ENCODE measurements at regions not wholly inside any gene's neighbourhood (a gene's known extent, or its start where the extent isn't known, plus 50 kb on each side); places are given as distances from the start of the nearest gene placed in this dataset.

DNA sequence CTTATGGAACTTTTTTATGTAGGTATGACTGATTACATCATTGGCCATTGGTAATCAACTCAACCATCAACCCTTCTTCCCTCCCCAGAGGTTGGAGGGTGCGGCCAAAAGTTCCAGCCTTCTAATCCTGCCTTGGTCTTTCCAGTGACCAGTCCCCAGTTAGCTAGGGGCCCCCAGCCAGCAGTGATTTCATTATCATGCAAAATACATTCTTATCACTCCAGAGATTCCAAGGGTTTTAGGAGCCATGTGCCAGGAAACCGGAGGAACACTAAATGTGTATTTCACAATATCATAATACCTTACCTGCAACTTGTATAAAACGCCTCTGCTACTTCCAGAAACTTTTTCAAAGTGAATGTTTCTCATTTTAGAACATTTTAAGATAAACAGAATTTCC is 181.5 kb upstream of the PELI2 start:
- no peaks in the 10 kb centered on the region for H3K36me3 ChIP-seq (ENCODE audit: control insufficient read depth, insufficient read depth, low read length)
- H4K5ac ChIP-seq (ENCODE audit: low read depth, low read length) = no peak overlapping the region
- DNase-seq (no peak), ATAC-seq (ENCODE audit: low read depth) (no peak)
- H2BK5ac ChIP-seq (ENCODE audit: low read depth, low read length, poor library complexity, severe bottlenecking) = no peak overlapping the region
- ChIA-PET POLR2A (ENCODE audit: unreplicated experiment) (no interaction called here), CTCF (no interaction called here)
- H3K9me3 ChIP-seq (ENCODE audit: control insufficient read depth, insufficient read depth, low read length) = peaks cover 11% of the 10 kb centered on the region
- no CpG with 5 or more reads among the region's 3 CpGs for WGBS, 2 experiments (ENCODE audit: extremely low coverage in 2 of 2, insufficient read length in 1 of 2)
- H3K23ac ChIP-seq (ENCODE audit: low read depth, low read length) = no peak overlapping the region
- intact Hi-C loops (cut with micrococcal nuclease) (no loop called here), in situ Hi-C loops (cut with MboI; ENCODE audit: low sequenced_read_pairs) (no loop called here), dilution Hi-C loops (cut with HindIII; ENCODE audit: low sequenced_read_pairs, unreplicated experiment) (no loop called here)
- no peaks in the 10 kb centered on the region for H4K20me1 ChIP-seq (ENCODE audit: insufficient read depth, low read length)
- peaks cover 5% of the 10 kb centered on the region for H3K27me3 ChIP-seq (ENCODE audit: control insufficient read depth, insufficient read depth, low read length)
- peak; percentile 58; the same call in 1 of the 2 replicates for TF ChIP-seq CEBPB (IDR thresholded peaks at IDR 0.05; ENCODE audit: low read depth, low read length)
- TF ChIP-seq MAFK (IDR thresholded peaks at IDR 0.05; ENCODE audit: low read depth, low read length) = no peak
- no peak for TF ChIP-seq CHD1 (IDR thresholded peaks at IDR 0.05; ENCODE audit: low read depth, low read length)
- no peak overlapping the region for H4K91ac ChIP-seq (ENCODE audit: insufficient read depth, low read depth, low read length)
- H3K9me1 ChIP-seq (ENCODE audit: insufficient read depth, low read length) = no peaks in the 10 kb centered on the region
- H3K4me1 ChIP-seq (ENCODE audit: control insufficient read depth, insufficient read depth, low read length) = no peaks in the 10 kb centered on the region
- no peaks in the 10 kb centered on the region for H3K79me1 ChIP-seq (ENCODE audit: low read depth in 1 of 2, low read length in 2 of 2)
- no peak overlapping the region for H2BK20ac ChIP-seq (ENCODE audit: low read depth, low read length)
- H3K14ac ChIP-seq (replicated peaks; ENCODE audit: low read depth, low read length) = no peak overlapping the region
- no peak overlapping the region for H2AFZ ChIP-seq (replicated peaks; ENCODE audit: low read length, poor library complexity)
- no peak overlapping the region for H3K18ac ChIP-seq (ENCODE audit: low read depth, low read length)
- H2BK120ac ChIP-seq (ENCODE audit: low read depth, low read length) = no peak overlapping the region
- no peak overlapping the region for H3K4me3 ChIP-seq (ENCODE audit: insufficient read depth, low read depth, low read length)
- H4K8ac ChIP-seq (ENCODE audit: low read depth in 2 of 2, low read length in 2 of 2) = no peak overlapping the region
- H2BK15ac ChIP-seq (ENCODE audit: low read depth, low read length) = no peak overlapping the region
- H3K56ac ChIP-seq (ENCODE audit: extremely low read depth, insufficient read depth, low read length) = no peak overlapping the region
- no peak overlapping the region for H3K4me2 ChIP-seq (ENCODE audit: low read depth, low read length)
- no peak overlapping the region for H2AK9ac ChIP-seq (replicated peaks; ENCODE audit: low read depth, low read length, poor library complexity)
- BruUV-seq (replicated peaks) = no TSS peak
- H3K9ac ChIP-seq (ENCODE audit: low read depth, low read length) = no peak overlapping the region
- no peak overlapping the region for H2AK5ac ChIP-seq (ENCODE audit: low read depth, low read length)
- H3K4ac ChIP-seq (ENCODE audit: low read depth, low read length) = no peak overlapping the region
- H3K27ac ChIP-seq (ENCODE audit: insufficient read depth, low read length) = no peak overlapping the region
